ENCODE measurements at regions not wholly inside any gene's neighbourhood (a gene's known extent, or its start where the extent isn't known, plus 50 kb on each side); places are given as distances from the start of the nearest gene placed in this dataset.
A peak's percentile ranks its signal among the peaks of the same experiment; 100 is the strongest.

DNA sequence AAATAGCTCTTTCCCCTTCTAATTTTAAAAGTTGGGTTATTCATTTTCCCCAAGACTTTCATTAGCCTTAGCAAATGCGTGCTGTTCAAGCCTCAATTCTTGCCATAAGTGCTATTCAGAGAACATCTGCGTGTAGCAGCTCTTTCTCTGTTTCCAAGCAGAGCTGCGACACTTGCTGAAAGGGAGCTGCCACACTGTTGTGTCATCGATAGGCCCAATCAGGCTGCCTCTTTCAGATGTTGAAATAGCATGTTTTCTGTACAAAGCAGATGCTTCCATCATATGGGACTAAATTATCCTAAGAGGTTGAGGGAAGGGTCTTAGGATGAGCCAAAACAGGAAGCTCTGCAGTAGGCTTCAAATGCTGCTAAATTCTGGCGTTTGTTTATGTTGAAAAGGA, 220.9 kb upstream of the CDC14C start:
- DNase-seq (ENCODE audit: missing footprints), result no peak
- intact Hi-C loops (cut with DNase I), result no loop called here
- ATAC-seq, result no peak

DNA sequence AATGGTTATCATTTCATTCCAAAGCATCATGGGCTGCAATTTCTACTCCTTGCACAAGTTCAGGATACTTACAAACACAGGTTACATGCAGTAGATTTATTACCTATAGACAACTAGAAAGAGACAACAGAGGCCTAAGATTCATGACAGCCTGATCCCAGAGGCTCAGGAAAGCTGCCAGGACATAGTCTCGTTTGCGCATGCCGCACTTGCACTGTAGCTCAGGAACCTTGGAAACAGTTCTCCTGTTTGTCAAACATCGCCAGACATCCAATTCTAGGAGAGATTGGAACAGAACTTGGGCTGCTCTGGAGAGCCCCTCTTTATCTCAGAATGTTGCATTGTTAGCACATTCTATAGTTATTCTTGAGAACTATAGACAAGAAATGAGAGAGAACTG, 216.2 kb upstream of the CDC14C start:
- DNase-seq (ENCODE audit: missing footprints) (no peak), ATAC-seq (no peak)
- intact Hi-C loops (cut with DNase I), result no loop called here

DNA sequence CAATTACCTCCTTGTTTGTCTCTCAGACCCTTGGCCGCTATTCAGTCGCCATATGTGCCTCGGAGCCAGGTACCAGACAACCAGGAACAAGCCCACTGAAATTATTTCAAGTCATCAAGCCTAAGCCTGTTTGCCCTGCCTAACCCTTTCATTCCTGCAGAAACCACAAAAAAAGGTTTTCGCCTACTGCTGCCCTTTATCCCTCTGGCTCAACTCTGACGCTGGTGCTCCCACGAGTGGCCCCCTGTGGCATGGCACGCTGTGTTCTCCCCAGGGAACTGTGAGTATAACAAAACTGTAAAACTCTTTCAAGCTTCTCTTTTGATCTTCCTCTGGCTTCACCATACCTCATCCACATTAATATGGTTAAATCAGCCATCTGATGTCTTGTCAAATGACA, 215.7 kb upstream of the CDC14C start:
- ATAC-seq (no peak), DNase-seq (ENCODE audit: missing footprints) (no peak)
- intact Hi-C loops (cut with DNase I), result no loop called here

DNA sequence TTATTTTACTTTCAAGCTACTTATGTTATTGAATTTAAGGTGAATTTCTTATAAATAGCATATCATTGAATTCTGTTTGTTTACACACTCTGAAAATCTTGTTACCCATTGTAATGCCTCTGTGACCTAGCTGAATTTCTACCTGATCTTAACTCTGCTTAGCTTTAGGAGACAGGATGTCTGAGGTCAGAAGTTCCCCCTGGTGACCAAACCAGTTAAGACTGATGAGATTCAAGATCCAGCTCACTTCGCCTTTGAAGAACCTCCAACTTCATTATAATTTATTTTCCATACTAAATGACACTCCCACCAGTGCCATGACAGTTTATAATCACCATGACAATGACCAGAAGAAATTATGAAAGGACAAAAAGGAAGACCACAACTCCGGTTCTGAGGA, 213.4 kb upstream of the CDC14C start:
- DNase-seq (ENCODE audit: missing footprints) (no peak), ATAC-seq (no peak)
- intact Hi-C loops (cut with DNase I), result loop anchor here (10.0 kb wide), 1 partner anchor 76 kb away; no protein-coding TSS in a partner anchor

DNA sequence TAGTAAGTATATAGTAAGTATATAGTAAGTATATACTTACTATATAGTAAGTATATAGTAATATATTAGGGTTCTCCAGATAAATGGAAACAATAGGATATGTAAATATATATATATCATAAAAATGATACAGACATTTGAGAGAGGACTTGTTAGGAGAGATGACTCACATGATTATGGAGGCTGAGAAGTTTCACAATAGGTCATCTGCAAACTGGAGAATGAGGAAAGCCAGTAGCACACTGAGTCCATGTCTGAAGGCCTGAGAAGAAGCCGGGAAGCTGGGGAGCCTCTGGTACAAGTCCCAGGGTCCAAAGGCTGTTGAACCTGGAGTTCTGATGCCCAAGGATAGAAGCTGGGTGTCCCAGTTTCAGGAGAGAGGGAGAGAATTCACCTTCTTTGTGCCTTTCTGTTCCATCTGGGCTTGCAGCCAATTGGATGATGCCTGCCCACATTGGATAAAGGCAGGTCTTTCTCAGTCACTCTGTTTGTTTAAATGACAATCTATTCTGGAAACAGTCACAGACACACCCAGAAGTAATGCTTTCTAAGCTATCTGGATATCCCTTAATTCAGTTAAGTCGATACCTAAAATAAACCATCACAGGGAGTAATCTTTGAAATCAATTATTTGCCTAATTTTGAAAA, 205.5 kb upstream of the CDC14C start:
- DNase-seq (ENCODE audit: missing footprints) (no peak), ATAC-seq (no peak)
- intact Hi-C loops (cut with DNase I), result loop anchor here (10.0 kb wide), 1 partner anchor 84 kb away; no protein-coding TSS in a partner anchor

DNA sequence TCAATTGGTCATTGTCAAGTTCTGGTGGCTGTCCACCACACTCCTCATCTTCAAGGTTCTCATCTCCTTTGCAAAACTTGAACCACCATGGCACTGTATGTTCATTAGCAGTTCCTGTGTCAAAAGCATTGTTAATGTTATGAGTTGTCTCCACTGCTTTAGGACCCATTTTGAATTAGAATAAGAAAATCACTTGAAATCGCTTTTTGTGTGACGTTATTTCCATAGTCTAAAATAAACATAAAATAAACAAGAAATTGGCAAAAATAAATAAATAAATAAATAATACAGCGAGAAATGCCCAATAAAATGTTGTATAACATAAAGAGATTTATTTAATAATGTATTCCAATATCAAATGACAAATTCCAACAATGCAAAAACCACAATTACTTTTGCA, 195.5 kb upstream of the CDC14C start:
- DNase-seq (ENCODE audit: missing footprints), result no peak
- no peak for ATAC-seq
- intact Hi-C loops (cut with DNase I), result no loop called here

DNA sequence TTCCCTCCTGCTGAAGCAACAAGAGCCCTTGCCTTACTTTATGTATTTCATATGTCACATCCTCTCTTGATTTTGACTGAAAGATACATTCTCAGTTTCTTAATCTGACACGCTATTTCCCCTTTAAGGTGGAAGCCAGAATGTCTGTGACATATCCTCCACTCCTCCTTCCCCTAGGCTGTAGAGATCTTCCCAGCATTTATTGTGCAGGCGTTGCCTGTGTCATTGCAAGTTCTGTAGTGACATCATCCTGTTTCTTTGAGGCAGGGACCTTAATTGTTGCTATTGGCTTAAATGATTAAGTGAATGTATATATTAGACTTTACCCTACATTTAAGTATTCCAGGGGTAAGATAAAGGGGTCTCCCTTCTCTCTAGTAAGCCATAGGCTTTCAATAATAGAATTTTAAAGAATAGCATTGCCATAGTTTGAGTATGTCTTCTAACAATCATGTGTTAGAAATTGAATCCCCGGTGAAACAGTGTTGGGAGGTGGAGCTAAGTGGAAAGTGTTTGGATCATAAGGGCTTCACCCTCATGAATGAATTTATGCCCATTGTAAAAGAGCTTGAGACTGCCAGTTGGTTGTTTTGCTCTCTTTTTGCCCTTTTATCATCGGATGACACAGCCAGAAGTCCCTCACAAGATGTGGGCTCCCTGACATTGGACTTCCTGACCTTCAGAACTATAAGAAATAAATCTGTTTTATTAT, 189.5 kb upstream of the CDC14C start:
- DNase-seq (ENCODE audit: missing footprints) (no peak), ATAC-seq (no peak)
- intact Hi-C loops (cut with DNase I), result no loop called here

DNA sequence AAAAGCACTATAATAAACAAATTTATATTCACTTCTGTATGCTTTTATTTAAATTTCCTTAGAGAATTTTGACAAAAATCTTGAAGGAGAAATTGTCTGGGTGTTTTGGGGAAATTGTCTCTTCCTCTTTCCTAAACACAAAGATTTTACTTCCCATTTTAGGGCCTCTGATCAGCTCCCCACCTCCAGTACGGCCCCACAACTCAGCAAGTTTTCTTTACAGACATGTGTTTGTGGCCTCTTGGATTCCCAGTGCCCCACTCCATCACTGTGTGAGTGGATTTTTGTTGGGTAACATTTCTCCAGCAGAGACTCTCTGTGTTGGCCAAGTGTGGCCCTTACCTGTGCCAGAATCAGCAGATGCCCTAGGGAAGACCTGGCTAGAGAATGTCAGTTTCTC, 182.8 kb upstream of the CDC14C start:
- intact Hi-C loops (cut with DNase I), result no loop called here
- DNase-seq (ENCODE audit: missing footprints) (no peak), ATAC-seq (no peak)

DNA sequence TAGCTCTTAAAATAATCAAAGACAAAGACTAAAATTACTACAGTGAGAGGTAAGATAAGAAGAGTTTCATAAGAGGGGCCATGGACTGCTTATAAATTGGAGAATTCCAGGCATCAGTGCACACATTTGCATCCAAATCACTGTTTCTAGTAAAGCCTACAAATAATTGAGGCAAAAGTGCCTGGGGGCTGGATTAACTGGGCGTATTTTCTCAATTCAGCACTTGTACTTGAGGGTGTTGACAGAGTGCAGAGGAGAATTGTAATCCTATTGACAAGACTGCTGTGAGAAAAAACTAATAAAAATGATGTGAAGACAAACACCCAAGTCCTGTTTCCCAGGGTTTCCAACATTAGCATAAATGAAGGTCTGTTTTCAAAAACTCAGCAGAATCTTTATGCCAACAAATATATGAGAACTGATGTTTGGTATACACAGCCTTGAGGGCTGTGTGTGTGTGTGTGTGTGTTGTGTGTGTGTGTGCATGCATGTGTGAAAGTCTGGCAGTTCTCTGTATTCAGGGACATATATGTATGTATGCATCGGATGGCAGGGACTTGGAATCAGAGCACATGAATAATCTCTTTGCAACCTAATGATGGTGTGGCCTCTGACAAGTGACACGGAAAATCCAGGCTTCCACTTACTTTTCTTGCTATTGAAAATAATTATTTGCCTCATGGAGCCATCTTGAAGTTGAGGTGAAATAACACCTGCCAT, 182.1 kb upstream of the CDC14C start:
- intact Hi-C loops (cut with DNase I), result no loop called here
- DNase-seq (ENCODE audit: missing footprints), result no peak
- no peak for ATAC-seq

DNA sequence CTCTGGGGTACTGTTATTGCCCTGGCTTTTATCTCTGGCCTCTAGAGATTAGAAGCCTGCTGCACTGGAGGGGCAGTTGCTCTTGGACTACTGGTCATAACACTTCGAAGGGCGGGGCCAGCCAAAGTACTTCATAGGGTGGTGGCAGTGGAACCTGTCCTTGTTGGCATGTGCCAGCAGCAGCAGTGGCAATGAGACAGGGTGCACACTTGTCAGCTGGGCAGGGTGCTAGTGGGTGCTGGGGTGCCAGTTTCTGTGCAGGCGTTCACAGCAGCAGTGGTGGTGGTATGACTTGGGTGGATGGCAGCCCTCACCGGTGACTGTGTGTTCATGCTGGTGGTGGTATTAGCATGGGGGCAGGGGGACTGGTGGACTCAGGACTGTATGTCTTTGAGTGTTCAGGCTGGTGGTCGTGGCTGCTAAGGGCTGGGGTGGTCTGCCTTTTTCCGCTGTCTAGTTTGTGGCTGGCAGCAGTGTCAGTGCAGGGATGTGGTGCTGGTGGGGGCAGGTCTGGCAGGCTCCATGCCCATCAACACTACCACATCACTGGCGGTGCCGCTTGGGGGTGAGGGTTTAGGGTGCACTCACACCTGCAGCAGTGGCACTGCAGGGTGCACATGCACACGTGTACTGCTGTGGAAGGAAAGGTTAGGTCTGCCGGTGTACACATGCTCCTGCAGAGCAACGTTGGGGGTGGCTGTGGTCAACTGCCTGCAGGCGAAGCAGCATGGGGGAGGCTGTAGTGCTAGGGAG, 176.1 kb upstream of the CDC14C start:
- intact Hi-C loops (cut with DNase I), result no loop called here
- ATAC-seq (no peak), DNase-seq (ENCODE audit: missing footprints) (peak; percentile 39)

DNA sequence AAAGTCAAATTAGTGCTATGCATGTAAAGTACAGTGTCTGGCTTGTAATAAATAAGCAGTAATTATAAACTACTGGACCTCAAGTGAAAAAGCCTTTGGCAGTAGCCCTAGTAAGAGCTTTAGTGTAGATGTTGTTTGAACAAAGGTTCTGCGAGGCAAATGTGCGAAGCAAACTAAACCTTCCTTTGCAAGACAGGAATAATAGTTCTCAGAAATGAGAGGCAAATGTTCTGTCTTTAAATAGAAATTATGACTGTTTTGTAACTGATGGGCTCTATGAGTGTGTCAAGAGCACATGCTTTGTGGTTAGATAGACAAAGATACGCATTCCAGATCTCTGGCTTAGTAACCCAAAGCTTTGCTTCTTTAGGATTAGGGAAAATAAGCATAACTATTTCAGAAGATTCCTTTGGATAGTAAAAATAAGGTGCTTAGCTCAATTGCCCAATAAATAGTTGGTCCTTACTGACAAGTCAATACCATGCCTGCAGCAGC, 169.2 kb upstream of the CDC14C start:
- DNase-seq (ENCODE audit: missing footprints), result no peak
- intact Hi-C loops (cut with DNase I), result no loop called here
- ATAC-seq, result no peak

DNA sequence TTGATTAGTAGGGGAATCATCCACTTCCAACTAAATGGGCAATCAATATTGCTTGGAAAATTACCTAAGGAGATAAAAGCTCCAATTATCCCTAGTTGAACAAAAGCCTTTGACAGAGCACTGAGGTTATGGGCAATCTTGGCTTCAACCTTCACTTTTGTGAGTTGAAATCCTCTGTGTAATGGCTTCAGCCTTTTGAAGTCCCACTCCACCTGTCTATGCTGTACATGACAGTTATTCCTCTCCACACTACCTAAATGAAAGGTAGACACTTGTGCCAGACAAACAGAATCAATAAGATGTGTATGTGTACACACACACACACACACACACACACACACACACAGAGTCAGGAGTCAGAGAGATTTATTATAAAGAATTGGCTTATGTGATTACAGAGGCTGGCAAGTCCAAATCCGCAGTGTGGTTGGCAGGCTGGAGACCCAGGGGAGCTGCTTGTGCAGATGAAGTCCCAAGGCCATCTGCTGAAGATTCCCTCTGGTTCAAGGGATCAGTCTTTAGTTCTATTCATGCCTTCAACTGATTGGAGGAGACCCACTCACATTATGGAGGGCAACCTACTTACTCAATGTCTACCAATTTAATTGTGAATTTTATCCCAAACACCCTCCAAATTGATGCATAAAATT, 164.8 kb upstream of the CDC14C start:
- ATAC-seq, result no peak
- intact Hi-C loops (cut with DNase I), result no loop called here
- DNase-seq (ENCODE audit: missing footprints), result no peak

DNA sequence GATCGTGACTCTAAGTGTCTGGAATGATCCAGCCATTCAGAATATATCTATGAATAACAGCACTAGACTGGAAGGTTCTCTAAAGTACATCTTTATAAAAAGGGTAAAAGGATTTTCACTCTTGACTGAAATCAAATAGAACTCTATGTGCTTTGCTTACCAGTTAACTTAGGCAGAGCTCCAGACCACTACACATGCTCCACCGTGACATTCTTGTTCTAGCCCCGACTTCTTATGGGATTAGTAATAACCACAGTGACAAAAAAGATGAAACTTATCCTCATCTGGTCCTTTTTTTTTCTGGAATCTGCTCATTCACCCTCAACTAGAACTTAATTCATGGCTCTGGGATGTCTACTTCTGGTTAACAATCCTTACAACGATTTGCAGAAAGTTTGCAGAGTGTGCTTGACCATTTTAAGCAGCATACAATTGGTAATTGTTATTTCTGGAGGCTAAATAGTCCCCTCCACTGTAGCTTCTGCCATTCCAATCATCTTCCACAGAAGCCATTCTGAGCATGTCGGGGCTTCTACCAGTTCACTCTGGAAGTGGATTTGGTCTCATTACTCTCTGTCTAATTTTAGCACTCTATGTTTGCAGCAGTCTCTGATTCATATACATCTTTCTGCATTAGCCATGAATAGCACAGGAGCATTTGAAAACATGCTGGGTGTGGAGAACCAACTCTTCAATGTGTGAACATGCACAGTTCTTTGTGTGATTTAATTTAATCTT, 163.7 kb upstream of the CDC14C start:
- ATAC-seq (no peak), DNase-seq (ENCODE audit: missing footprints) (no peak)
- intact Hi-C loops (cut with DNase I), result no loop called here

DNA sequence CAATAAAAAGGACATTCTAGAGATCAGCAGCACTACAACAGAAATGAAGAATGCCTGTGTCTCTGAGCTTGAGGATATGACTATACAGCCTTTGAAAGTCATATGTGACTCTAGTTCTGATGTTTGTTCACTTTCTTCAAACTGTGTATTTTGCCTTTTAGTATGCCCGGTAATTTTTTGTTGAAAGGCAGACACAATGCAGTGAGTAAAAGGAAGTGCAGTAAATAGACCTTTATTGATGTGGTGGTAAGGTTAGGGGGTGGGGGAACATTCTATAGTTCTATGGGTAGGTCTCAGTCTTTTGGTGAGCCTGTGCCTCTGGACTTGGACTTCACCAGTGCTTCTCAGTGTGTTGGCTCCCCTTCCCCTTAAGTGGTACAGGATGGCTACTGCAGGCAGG, 143.5 kb upstream of the CDC14C start:
- no peak for DNase-seq (ENCODE audit: missing footprints)
- intact Hi-C loops (cut with DNase I), result no loop called here
- ATAC-seq, result no peak

DNA sequence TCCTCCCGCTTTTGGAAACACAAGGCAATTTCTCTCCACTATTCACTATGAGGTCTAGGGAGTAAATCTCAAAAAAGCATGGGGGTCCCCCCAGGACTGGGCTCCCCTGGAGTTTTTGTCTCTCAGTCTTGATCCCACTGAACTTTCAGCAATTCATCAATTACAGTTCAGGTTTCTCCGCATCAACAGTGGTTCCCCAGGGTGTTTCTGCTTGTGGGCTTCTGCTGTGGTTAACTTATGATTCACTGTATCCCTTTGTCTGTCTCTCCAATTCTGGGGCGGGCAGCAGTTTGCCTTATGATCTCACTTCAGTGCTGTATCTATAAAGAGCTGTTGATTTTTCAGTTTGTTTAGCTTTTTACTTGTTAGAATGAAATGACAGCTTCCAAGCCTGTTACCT, 142.6 kb upstream of the CDC14C start:
- DNase-seq (ENCODE audit: missing footprints) (no peak), ATAC-seq (no peak)
- intact Hi-C loops (cut with DNase I), result no loop called here

DNA sequence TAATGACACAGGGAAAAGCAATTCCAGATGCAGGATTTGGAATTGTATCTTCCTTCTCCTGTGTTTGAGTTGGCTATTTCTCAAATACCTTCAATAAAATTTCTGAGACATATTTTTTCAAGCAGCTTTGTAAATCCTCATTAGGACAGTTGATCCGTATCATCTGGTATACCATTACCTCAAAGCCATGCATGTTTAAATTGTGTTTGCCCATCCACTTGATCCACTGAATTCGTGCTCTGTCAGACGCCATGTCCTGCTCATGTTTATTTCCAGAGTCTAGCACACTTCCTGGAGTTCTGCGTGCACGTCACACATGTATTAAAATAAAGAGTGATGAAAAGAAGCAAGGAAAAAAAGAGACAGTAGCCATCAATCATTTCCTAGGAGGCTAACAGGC, 141.8 kb upstream of the CDC14C start:
- ATAC-seq (no peak), DNase-seq (ENCODE audit: missing footprints) (no peak)
- intact Hi-C loops (cut with DNase I), result no loop called here

DNA sequence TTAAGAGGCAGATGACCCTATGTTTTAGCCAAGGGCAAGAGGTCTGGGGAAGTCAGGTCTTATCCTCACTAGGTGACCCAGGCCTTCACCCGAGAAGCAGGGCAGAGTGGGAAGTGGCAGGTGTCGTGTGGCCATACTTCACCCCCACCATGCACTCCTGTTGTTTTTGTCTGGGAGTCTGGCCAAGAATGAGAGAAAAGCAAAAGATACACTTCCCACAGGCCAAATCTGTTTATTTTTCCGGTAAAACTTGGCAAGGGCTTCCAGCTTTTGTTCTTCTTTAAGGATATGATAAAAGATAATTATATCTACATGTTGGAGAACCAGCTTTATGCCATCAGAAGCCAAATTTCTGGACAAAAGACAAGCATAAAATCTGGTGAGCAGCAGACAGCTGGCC, 137.4 kb upstream of the CDC14C start:
- ATAC-seq (no peak), DNase-seq (ENCODE audit: missing footprints) (no peak)
- intact Hi-C loops (cut with DNase I), result no loop called here

DNA sequence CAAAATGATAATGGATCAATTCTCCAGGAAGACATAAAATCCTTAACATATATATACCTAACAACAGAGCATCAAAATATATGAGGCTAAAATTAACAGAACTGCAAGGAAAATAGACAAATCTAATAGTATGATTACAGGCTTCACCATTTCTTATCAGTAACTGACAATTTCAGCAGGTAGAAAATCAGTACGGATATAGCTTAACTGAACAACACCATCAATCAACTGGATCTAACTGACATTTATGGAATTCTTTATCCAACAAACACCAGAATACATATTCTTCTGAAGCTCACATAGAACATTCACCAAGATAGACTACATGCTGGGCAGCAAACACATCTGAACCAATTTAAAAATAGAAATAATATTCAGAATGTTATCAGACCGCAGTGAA, 121.1 kb upstream of the CDC14C start:
- intact Hi-C loops (cut with DNase I), result no loop called here
- ATAC-seq (no peak), DNase-seq (ENCODE audit: missing footprints) (no peak)
